ENCODE measurements at regions not wholly inside any gene's neighbourhood (a gene's known extent, or its start where the extent isn't known, plus 50 kb on each side); places are given as distances from the start of the nearest gene placed in this dataset.

- no peak for TF ChIP-seq MAX (IDR thresholded peaks at IDR 0.05; ENCODE audit: low read depth, low read length)
- TF ChIP-seq CTCF (IDR thresholded peaks at IDR 0.05; ENCODE audit: low read depth, low read length) = no peak
Observed at GRCh38 chr2:56017784-56018183, 94.2 kb upstream of the EFEMP1 start.
